Endodermal cell (in vitro differentiated cells): ENCODE measurements at regions not wholly inside any gene's neighbourhood (a gene's known extent, or its start where the extent isn't known, plus 50 kb on each side); places are given as distances from the start of the nearest gene placed in this dataset.

Source experiments
- DNase-seq: peaks from one replicate; pipeline ENCODE4 v3.0.0-alpha.2; 2017
- H3K27ac ChIP-seq: 2 replicates; pipeline ENCODE4 v1.5.1; 2013; ENCODE audit warnings: mild to moderate bottlenecking, low read depth, low read length, moderate library complexity
- H3K27me3 ChIP-seq: 2 replicates; pipeline ENCODE4 v1.6.1; 2013; ENCODE audit warnings: mild to moderate bottlenecking, low read length, moderate library complexity; ENCODE audit not compliant: insufficient read depth, control insufficient read depth, poor library complexity, severe bottlenecking
- H3K36me3 ChIP-seq: 2 replicates; pipeline ENCODE4 v1.7.0; 2013; ENCODE audit warnings: mild to moderate bottlenecking, low read length, moderate library complexity; ENCODE audit not compliant: control insufficient read depth, insufficient read depth
- H3K4me1 ChIP-seq: one replicate; pipeline ENCODE4 v1.7.0; 2013; ENCODE audit warnings: low read length; ENCODE audit not compliant: control insufficient read depth, insufficient read depth
- H3K4me3 ChIP-seq: 2 replicates; pipeline ENCODE4 v1.5.1; 2013; ENCODE audit warnings: mild to moderate bottlenecking, low read length, moderate library complexity
- H3K9ac ChIP-seq: 2 replicates; pipeline ENCODE4 v1.6.1; 2013; ENCODE audit warnings: mild to moderate bottlenecking, low read length, moderate library complexity; ENCODE audit not compliant: poor library complexity, severe bottlenecking; ENCODE audit errors: extremely low read depth
- H3K9me3 ChIP-seq: 2 replicates; pipeline ENCODE4 v1.6.1; 2013; ENCODE audit warnings: mild to moderate bottlenecking, low read length, moderate library complexity; ENCODE audit not compliant: control insufficient read depth
- H3K27ac Mint-ChIP-seq: 2 replicates; pipeline ENCODE4 v1.8.0; 2020; ENCODE audit warnings: mixed read lengths
- H3K27me3 Mint-ChIP-seq: 2 replicates; pipeline ENCODE4 v1.8.0; 2021; ENCODE audit warnings: mild to moderate bottlenecking, mixed read lengths; ENCODE audit not compliant: insufficient read depth
- H3K36me3 Mint-ChIP-seq: 2 replicates; pipeline ENCODE4 v1.8.0; 2020; ENCODE audit warnings: low read depth, mixed read lengths
- H3K4me1 Mint-ChIP-seq: 2 replicates; pipeline ENCODE4 v1.8.0; 2020; ENCODE audit warnings: mixed read lengths
- H3K4me3 Mint-ChIP-seq: 2 replicates; pipeline ENCODE4 v1.8.0; 2020; ENCODE audit warnings: mild to moderate bottlenecking, moderate library complexity, mixed read lengths
- H3K9me3 Mint-ChIP-seq: 2 replicates; pipeline ENCODE4 v1.8.0; 2020; ENCODE audit warnings: mild to moderate bottlenecking, mixed read lengths
- CTCF ChIP-seq: fragments of 200-600 bp; sonication (generic); conservative IDR thresholded peaks from 2 replicates; pipeline ENCODE4 v1.5.0; 2021; ENCODE audit warnings: antibody characterized with exemption, mild to moderate bottlenecking
- WGBS, 2 experiments: methylation state at CpG; one replicate each; pipeline versions ENCODE4 v1.1.5 to v1.1.7; 2013; ENCODE audit warnings: missing lambda C conversion rate in 2 of 2, mixed read lengths in 1 of 2; ENCODE audit not compliant: insufficient coverage in 1 of 2, insufficient read length in 1 of 2; 5-methylcytosine and 5-hydroxymethylcytosine counted together

- Mint-ChIP-seq H3K36me3 (no peaks in the 10 kb centered on the region), H3K9me3 (peaks cover 43% of the 10 kb centered on the region), H3K4me1 (no peaks in the 10 kb centered on the region), H3K4me3 (no peak overlapping the region), H3K27me3 (no peaks in the 10 kb centered on the region), H3K27ac (no peak overlapping the region)
- TF ChIP-seq CTCF, result no peak
- H3K27ac ChIP-seq, result no peak overlapping the region
- no peak overlapping the region for H3K4me3 ChIP-seq
- H3K27me3 ChIP-seq, result no peaks in the 10 kb centered on the region
- H3K36me3 ChIP-seq, result no peaks in the 10 kb centered on the region
- no peaks in the 10 kb centered on the region for H3K4me1 ChIP-seq
- no peak overlapping the region for H3K9ac ChIP-seq
- 79 to 86% methylated on average over 1 to 2 of the region's 2 CpGs for WGBS, 2 experiments
- DNase-seq, result no peak
- peaks cover 32% of the 10 kb centered on the region for H3K9me3 ChIP-seq
These were observed 400.0 kb upstream of the CXorf51B start for GRCh38 chrX:146409528-146409927.

DNA sequence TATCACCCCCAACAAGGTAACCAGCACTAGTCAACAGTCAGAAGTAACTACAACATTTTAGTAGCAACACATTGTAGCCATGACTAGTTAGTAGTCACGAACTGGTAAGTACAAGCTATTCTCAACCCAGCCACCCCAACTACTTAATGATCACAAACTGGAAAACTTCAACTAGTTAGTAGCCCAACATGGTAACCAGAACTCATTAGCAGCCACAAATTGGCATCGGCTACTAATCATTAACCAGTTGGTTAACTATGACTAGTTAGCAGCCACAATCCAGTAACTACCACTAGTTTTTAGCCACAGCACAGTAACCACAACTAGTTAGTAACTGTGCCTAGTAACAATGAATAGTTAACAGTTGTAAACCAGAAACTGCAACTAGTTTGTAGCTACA, 385.1 kb upstream of the CXorf51B start:
- no peak for TF ChIP-seq CTCF
- WGBS, 2 experiments, result 59% methylated on average over 2 of the region's 2 CpGs; no CpG with 5 or more reads in 1 of the 2 experiments
- no peaks in the 10 kb centered on the region for H3K36me3 Mint-ChIP-seq
- H3K27ac Mint-ChIP-seq, result no peak overlapping the region
- Histone ChIP-seq H3K4me1 (no peaks in the 10 kb centered on the region), H3K36me3 (no peaks in the 10 kb centered on the region), H3K27me3 (no peaks in the 10 kb centered on the region), H3K9ac (no peak overlapping the region), H3K4me3 (no peak overlapping the region), H3K9me3 (peaks cover 31% of the 10 kb centered on the region), H3K27ac (no peak overlapping the region)
- no peak for DNase-seq
- H3K9me3 Mint-ChIP-seq, result peaks cover 61% of the 10 kb centered on the region
- no peaks in the 10 kb centered on the region for H3K27me3 Mint-ChIP-seq
- H3K4me1 Mint-ChIP-seq, result no peaks in the 10 kb centered on the region
- H3K4me3 Mint-ChIP-seq, result no peak overlapping the region

DNA sequence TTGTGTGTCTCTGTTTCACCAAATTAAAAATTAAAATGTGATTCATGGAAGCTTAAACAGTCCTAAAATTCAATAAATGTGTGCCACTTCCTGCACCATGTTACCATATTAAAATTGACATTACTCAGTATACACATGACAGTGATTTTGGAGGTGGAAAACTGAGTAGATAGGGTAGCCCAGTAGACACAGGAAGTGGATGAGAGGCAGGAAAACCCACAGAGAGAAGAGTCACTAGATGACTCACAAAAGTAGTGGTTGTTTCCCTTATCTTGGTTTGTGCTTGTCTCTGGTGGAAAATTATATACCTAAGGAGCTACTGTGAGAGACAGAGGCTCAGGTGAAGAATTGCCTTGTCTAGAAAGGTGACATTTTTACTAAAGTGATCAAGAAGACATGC, 375.8 kb upstream of the CXorf51B start:
- no peak overlapping the region for H3K4me3 ChIP-seq
- Mint-ChIP-seq H3K4me1 (no peaks in the 10 kb centered on the region), H3K36me3 (no peaks in the 10 kb centered on the region), H3K4me3 (no peak overlapping the region), H3K9me3 (peaks cover 63% of the 10 kb centered on the region), H3K27ac (no peak overlapping the region), H3K27me3 (no peaks in the 10 kb centered on the region)
- TF ChIP-seq CTCF, result no peak
- H3K27me3 ChIP-seq, result no peaks in the 10 kb centered on the region
- H3K27ac ChIP-seq, result no peak overlapping the region
- no peak for DNase-seq
- H3K4me1 ChIP-seq, result no peaks in the 10 kb centered on the region
- H3K9me3 ChIP-seq, result peaks cover 41% of the 10 kb centered on the region
- H3K9ac ChIP-seq, result no peak overlapping the region
- no peaks in the 10 kb centered on the region for H3K36me3 ChIP-seq
